SW480 (cell line): ENCODE measurements at regions not wholly inside any gene's neighbourhood (a gene's known extent, or its start where the extent isn't known, plus 50 kb on each side); places are given as distances from the start of the nearest gene placed in this dataset.

Experiments
- DNase-seq: peaks from one replicate; pipeline ENCODE4 v3.0.0-alpha.2; 2016; ENCODE audit warnings: low spot score

DNA sequence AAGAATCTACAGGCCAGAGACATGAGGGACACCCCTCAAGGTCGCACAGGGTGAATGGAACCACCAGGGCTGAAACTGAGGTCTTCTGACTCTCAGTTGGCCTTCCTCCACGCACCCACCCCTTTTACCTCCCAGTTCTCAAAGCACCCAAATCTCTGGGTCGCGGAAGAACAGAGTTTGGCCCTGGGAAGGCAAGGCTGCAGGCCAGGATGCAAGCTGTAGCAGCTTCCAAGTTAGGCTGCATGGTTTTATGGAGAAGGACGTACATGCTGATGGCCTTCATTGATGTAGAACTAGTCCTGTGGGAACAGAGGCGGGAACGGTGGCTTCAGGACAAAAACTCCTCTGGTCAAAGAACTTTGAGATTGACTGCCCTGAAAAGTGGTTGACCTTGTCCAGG lies 143.5 kb upstream of the B3GAT1 start:
- no peak for DNase-seq

- DNase-seq: no peak
Observed at GRCh38 chr11:134554861-134555260, 142.8 kb upstream of the B3GAT1 start.

DNA sequence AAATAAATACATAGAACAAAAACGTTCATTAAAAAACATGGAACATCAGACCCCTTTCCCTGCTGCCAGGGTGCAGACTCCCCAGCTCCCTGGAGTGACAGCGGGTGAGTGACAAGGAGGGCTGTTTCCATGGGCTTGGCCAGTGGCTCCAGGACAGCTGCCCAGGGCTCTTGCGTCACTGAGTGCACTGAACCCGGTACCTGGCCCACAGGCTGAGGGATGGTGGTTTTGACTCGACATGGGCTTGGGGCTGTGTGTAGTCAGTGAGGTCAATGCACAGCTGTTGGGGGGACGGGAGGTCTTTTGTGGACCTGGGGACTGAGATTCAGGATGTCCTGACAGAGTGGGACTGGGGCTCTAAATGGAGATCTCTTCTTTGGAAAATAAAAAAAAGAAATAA lies 142.1 kb upstream of the B3GAT1 start:
- no peak for DNase-seq

- DNase-seq: no peak
Observed at GRCh38 chr11:134552749-134553148, 140.7 kb upstream of the B3GAT1 start.

- DNase-seq: no peak
Observed at GRCh38 chr11:134545521-134545920, 133.5 kb upstream of the B3GAT1 start.

- DNase-seq: no peak
Observed at GRCh38 chr11:134544095-134544815, 132.2 kb upstream of the B3GAT1 start.

DNA sequence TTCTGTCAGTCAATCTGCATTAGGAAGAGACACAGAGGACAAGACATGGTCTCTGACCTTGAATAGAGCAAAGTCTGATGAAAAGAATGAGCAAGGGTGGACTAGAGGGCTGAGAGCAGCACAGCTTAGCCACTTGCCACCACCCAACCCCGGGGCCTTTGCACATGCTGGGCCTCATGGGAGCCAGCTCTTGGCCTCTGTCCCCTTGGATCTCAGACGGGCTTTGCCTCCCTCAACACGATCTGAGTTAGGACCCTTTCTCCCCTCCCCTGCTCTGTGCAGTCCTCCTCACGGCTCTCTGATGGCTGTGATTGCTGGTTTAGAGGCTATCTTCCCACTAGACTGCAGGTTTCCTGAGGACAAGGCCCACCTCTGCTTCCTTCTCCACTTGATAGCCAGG lies 131.6 kb upstream of the B3GAT1 start:
- DNase-seq: no peak

- no peak for DNase-seq
Observed at GRCh38 chr11:134543241-134543640, 131.2 kb upstream of the B3GAT1 start.

DNA sequence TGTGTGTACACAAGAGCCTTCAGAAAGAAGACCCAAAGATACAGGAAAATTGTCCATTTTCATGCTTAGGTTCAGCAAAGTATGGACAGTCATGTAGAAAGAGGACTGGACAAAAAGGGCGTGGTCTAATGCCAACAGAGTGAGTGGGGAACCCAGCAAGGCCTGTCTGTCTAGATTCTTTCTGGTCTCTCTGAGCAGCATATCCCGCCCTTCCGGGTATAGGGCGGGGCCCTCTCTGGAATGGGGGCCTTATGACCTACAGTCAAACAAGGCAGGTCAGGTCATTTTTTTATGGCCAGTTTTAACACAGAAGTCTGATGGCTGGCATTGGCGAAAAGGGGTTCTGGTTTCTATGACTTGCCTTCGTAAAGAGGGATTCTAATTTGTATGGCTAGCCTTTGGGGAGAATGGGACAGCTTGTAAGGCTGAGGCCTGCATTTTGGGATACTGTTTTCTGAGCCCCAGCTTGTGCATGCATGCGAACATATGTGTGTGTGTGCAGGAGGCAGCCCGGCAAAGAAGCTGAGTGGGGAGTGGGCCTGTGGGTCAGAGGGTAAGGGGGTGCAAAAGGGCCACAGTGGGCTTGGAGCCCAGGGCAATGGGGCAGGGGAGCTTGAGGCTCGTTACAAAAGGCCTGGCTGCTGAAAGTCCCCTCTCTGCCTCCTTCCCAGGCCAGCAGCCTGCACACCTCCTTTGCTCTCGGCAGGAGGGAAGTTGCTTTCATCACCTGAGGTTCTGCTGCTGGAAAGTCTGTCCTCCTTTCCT lies 130.5 kb upstream of the B3GAT1 start:
- peak; percentile 53 for DNase-seq

- no peak for DNase-seq
Observed at GRCh38 chr11:134541951-134542350, 129.9 kb upstream of the B3GAT1 start.

- no peak for DNase-seq
Observed at GRCh38 chr11:134541355-134541754, 129.3 kb upstream of the B3GAT1 start.

GRCh38 chr11:134539285-134539684 lies 127.2 kb upstream of the B3GAT1 start:
- DNase-seq: no peak

DNA sequence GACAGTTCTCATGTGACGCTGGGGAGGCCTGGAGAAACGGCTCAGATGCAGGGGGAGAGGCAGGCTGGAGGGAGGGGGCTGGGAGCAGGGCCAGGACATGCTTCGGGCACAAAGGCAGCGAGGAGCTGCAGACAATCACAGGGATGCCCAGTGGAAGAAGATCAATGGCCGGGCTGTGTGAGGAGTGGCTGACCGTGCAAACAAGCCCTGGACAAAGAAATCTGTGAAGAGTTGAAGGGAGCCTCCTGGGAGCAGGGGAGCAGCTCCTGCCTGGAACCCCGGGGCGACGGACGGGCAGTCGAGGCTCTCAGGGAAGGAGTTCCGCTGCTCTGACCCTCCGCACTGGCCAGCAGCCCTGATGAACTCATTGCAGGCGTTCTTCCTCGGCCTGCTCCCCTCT lies 126.7 kb upstream of the B3GAT1 start:
- no peak for DNase-seq

DNA sequence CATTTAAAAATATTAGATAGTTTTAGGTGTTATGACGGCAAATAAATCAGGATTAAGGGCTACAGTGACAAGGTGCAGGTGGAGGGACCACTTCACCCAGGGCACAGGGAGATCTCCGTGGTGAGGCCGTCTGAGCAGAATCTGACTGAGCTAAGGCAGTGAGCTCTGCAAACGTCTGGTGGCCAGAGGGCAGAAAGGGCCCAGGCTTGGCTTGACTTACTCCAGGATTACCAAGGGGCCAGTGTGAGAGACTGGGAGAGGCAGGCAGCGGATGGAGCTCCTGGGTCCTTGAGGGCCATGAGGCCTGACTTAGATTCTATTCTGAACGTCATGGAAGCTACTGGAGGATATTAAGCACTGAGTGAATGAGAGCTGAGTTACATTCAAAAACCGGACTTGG lies 125.9 kb upstream of the B3GAT1 start:
- DNase-seq: no peak

DNA sequence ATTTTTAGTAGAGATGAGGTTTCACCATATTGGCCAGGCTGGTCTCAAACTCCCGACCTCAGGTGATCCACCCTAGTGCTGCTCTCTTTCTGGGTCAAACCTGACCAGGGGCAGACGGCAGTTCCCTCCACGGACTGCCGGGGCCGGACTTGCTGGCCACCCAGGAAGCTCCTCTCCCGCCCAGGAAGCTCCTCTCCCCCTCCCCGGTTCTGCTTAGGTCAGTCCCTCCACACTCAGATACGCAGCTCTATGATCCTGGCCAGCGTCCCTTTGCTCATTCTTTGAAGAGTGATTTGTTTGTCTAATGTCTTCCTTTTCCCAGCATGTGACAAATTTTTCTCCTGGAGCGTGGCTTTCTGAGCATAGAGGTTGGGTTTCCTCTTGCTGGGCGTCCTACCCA lies 125.3 kb upstream of the B3GAT1 start:
- no peak for DNase-seq

DNA sequence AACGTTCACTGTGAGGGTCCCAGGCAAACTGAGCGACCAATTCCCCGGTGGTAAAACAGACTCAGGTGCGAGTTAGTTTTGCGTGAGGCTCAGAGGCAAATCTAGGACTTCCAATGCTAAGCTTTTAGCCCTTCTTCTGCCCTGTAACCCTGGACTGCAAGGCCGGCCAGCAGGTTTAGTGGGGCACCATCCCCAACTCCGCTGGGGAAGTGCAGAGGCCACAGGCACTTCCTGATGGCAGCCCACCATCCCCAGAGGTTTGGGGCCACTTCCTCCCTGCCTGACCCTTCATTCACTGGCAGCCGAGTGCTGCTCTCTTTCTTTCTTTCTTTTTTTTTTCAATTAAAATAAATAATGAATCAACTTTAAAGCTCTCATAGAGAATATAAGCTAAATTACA lies 124.6 kb upstream of the B3GAT1 start:
- no peak for DNase-seq

DNA sequence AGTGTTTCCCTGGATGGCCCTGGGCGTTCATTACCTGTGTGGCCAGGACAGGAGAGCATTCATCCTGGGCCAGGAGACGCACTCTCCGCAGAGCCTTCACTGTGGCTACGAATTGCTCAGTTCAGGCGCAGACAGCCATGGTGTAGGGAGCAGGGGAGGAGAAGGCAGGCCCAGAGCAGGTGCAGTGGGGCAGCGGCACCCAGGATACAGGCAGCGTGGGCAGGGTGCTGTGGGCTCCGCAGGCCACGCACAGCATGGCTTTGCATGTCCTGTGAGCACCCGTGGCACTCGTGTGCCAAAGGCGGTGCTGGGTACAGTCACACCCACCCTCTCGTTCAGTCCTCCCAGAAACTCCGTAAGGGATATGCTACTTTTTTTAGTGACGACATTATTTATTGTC lies 124.2 kb upstream of the B3GAT1 start:
- no peak for DNase-seq

DNA sequence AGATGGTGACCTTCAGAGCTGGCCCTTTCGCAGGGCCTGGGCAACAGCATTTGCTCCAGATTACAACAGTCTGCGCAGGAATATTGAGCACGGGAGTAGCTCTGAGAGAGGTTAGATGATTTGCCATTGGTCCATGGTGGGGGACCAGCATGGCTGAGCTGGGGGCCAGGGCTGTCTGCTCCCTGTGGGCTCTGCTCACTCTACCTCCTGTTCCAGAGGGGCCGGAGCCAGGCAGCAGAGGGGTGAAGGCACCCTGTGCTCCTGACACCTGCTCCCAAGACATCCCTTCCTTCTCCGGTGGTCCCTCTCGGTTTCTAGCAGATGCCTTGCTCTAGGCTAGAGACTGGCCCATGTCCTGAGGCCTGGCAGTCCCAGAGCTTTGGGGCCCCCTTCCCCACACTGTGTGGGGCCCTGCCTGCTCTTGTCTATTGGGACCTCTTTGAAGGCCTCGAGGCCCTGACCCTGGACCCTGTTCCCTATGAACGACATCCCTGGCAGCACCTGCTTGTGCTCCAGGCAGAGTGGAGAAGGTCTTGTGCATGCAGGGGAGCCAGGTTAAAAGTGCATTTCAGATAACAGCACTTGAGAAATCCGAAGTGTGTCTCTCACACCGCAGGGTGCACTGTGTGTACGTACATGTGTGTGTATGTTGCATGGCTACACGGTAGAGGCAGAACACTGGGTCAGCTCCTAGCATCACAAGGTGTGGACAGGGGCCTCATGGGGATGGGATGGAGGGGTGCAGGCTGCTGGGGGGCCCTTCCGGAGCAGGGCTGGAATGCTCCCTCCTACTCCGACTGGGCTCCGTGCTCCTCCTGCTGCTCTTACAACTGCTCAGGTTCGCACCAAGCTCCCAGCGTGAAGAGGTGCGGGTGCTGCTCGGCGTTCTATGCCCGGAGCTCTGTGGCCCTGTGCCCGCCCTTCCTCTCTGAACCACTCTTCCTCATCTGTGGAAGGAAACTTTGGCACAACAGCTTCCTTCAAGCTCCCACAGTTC lies 123.3 kb upstream of the B3GAT1 start:
- DNase-seq: no peak

- DNase-seq: no peak
Observed at GRCh38 chr11:134533511-134533910, 121.5 kb upstream of the B3GAT1 start.

DNA sequence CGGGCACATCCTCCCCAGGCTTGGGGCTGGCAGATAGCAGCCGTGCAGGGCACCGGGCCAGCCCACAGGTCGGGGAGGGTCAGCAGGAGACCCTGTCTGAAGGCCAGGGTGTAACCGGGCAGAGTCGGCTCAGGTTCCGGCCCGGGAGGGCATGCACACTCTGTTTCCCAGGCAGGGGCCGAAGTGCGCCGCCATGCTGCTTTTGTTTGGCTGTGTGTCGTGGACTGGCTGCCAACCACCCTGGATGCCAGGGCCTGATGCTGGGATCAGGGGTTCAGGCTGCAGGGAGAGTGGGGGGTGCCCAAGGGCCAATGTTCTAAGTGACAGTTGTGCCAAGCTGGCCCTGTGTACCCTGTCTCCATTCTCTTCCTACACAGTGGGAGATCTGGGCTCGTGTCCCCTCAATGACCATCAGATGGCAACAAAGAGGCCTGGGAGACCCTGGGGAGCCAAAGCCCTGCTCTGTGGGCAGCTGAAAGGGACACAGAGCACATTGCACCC lies 120.9 kb upstream of the B3GAT1 start:
- DNase-seq: no peak

GRCh38 chr11:134532131-134532920 lies 120.3 kb upstream of the B3GAT1 start:
- DNase-seq: no peak
